ENCODE measurements at regions not wholly inside any gene's neighbourhood (a gene's known extent, or its start where the extent isn't known, plus 50 kb on each side); places are given as distances from the start of the nearest gene placed in this dataset.
"Not testable (repeated sequence)": the region's sequence is repeated elsewhere in the genome, so short reads cannot be mapped to it uniquely, and the experiment has no call there.

DNA sequence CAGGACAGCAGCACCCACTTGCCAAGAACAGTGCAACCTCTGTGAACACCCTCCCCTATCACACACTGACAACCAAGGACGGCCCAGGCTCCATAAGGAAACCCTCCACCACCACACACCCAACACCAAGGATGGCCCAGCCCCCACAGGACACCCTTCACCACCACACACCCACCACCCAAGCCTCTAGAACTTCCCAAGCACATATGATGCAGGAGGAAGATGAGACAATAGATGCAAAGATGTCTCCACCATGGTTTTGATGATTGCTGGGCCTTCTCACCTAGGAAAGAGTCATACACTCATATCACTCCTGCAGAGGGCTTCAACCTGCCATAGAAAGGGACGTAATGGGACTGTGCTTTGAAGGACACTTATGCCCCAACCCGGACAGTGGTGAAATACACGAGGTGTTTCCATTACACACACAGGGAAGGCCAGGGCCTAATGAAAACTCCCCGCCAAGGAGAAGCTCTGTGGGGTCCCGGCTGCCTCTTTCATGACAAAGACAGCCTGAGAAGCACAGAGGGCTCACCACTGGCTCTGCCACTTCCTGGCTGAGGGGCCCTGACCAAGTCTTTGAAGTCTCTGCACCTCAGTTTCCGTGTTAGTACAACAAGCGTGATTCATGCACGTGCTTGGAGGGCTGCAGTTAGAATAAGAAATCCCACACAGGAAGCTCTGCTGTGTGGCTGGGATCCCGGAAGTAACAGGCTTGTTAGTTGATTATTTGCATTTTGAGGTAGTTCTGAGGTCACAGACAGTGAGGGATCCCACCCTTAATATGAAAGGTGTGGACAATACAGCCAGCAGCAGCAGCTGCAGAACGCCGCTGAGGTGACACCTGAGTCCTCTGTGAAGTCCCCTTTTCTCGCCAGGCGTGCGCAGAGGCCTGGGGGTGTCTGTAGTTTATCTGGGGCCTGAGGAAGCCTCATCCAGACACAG, 61.9 kb upstream of the ATP12A start:
- no peak for DNase-seq (ENCODE audit: low read depth in 2 of 2)

DNA sequence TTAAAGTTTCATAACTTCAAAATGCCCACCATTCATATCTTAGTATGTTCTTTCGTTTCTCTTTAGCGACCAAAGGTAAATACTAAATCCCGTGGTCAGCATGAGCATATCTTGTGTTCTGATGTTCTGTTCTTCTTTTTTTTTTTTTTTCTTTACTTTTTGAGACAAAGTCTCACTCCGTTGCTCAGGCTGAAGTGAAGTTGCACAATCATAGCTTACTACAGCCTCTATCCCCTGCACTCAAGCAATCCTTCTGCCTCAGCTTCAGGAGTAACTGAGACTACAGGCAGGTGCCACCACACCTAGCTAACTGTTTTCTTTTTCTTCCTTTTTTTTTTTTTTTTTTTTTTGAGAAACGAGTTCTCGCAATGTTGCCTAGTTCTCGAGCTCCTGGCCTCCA, 60.9 kb upstream of the ATP12A start:
- no peak for DNase-seq (ENCODE audit: low read depth in 2 of 2)

DNA sequence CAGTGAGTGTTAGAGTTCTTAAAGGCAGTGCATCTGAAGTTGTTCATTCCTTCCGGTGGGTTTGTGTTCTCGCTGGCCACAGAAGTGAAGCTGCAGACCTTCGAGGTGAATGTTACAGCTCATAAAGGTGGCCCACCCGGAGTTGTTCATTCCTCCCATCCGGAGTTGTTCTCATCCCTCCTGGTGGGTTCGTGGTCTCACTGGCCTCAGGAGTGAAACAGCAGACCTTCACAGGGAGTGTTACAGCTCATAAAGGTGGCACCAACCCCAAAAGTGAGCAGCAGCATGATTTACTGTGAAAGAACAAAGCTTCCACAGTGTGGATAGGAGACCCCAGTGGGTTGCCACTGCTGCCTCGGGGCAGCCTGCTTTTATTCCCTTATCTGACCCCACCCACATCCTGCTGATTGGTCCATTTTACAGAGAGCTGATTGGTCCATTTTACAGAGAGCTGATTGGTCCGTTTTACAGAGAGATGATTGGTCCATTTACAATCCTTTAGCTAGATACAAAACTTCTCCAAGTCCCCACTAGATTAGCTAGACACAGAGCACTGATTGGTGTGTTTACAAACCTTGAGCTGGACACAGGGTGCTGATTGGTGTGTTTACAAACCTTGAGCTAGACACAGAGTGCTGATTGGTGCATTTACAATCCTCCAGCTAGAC, 57.6 kb upstream of the ATP12A start:
- DNase-seq (ENCODE audit: low read depth in 2 of 2), result not testable (repeated sequence)

DNA sequence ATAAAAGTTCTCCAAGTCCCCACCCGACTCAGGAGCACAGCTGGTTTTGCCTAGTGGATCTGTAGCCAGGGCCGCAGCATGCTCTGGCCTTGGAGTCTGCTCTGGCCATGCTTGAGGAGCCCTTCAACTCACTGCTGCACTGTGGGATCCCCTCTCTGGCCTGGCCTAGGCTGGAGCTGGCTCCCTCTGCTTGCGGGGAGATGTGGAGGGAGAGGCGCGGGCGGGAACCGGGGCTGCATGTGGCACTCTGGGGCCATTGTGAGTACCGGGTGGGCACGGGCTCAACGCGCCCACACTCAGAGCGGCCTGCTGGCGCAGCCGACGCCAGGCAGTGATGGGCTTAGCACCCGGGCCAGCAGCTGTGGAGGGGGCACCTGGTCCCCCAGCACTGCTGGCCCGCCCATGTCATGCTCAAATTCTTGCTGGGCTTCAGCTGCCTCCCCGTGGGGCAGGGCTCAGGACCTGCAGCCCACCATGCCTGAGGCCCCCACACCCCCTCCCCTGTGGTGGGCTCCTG, 57.0 kb upstream of the ATP12A start:
- no peak for DNase-seq (ENCODE audit: low read depth in 2 of 2)

DNA sequence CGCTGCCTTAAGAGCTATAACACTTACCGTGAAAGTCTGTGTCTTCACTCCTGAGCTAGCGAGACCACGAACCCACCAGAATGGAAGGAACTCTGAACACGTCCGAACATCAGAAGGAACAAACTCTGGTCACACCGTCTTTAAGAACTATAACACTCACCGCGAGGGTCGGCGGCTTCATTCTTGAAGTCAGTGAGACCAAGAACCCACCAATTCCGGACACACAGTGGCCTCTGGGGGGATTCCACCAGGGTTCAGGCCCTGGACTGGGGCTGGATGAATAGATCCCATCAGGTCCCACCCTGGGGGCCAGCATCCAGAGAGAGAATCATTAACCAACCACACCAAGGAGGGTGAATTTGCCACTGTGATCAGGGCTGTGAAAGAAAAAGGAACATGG, 55.8 kb upstream of the ATP12A start:
- no peak for DNase-seq (ENCODE audit: low read depth in 2 of 2)

DNA sequence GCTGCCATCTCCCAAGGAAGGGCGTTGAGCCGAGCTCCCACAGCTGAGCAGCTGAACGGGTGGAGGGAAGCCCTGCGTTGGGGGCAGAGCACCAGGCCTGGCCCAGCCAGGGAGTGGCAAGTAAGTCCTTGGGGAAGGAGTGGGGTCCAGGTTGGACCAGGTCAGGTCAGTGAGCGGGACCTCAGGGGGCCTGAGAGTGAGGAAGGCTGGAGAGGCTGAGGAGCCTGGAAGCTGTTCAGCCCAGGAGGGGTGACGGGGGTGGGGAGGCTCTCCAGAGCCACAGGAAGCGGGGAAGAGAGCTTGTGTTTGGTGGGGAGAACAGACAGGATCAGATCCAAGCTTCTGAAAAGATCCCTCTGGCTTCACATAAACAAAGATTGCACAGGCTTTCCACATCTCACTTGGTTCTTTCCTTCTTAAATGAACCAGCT, 55.4 kb upstream of the ATP12A start:
- no peak for DNase-seq (ENCODE audit: low read depth in 2 of 2)

DNA sequence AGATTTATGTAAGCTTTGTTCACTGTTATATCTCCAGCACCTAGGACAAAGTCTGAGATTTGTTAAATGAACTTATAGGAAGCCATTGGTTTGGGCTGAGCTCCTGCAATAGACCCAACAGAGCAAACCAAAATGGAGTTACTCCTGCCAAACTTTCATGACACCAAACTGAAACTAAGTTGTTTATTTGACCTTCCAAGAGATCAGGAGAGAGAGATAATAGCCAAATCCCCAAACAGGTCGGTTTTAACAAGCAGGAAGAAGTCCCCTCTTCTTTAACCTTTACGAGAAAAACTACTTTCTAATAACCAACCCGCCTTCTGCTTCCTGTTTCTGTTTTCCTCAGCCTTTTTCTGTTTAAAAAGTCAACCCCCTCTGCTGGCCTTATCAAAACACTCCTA, 54.9 kb upstream of the ATP12A start:
- DNase-seq (ENCODE audit: low read depth in 2 of 2), result no peak

DNA sequence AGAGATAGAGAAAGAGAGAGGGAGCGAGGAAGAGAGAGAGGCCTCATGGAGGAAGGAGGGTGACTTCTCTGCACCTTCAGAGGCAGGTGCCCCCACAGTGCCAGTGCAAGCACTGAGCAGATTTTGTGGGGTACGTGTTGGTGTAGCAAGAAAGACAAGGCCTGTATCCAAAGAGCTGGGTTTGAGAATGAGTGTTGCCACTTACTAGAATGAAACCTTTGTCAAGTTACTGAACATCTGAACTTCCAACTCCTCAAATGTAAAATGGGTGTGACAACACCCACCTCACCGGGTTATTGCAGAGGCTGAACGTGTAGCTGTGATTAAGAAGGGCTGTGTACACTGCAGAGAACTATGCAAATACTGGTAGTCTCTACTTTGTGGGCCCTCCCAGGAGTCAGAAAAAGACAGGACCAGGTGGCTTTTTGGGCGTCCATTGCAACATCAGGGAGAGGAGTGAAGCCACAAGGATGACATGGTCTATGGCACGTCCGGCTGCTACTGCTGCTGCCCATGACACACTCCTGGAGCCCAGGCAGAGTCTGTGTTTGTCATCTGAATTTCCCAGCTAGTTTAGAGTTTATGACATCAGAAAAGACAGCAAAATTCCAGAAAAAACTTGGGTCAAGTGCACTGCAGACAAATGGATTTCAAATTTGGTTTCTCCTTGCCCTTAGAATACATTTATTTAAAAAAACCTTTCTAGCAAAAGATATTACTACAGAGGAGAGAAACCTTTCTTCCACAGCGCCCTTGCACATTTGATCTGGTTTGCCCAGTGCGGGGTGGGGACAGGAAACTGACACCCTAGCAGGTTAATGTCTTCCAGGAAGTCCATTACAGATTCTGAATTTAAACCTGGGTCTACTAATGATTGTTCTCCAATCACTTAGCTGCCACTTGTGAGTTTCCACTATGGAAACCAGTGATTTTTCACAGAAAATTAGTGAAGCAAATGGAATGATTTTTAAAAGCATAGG, 54.0 kb upstream of the ATP12A start:
- DNase-seq (ENCODE audit: low read depth in 2 of 2), result no peak

DNA sequence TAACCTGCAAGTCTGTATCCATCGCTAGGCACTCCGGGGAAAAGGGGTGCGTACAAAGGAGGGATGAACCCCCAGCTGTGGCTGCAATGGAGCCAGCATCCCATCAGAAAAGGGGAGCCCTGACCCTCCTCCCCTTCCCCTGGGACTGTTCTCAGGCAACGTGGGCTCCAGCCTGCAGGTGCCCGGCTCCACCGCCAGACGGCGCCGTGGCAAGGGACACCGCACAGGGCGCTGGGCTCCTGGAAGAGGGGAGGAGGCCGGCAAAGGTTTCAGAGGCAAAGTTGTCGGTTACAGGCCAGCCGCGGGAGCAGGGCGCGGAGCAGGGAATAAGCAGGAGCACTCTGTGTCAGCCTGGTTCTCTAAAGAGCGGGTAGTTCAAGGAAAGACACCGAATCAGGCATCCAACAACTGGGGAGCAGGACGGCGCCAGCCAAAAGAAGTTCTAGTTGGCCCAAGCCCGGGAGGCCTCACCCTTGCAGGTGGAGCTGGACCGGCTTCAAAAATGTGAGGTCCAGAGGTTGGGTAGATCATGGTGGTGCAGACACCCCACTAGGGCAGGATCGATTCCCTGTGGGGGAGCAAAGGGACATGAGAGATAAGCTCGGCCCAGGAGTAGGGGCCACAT, 53.0 kb upstream of the ATP12A start:
- no peak for DNase-seq (ENCODE audit: low read depth in 2 of 2)

DNA sequence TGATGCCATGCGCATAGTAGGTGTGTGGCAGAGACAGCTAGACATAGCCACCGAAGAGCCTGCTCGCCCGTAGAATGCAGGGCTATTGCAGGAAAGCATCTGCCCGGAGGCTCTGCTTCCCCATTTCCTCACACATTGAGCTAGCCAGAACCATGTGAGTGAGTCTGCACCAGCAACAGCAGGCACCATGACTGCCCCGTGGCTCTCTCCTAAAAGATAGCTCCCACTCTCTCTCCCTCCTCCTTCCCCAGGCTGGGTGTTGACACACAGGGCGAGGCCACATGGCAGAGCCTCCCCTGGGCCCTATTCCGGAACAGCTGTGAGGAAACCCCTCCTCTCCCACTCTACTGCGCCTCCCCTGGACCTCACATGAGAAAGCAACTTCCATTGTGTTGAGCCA, 52.3 kb upstream of the ATP12A start:
- DNase-seq (ENCODE audit: low read depth in 2 of 2), result no peak

DNA sequence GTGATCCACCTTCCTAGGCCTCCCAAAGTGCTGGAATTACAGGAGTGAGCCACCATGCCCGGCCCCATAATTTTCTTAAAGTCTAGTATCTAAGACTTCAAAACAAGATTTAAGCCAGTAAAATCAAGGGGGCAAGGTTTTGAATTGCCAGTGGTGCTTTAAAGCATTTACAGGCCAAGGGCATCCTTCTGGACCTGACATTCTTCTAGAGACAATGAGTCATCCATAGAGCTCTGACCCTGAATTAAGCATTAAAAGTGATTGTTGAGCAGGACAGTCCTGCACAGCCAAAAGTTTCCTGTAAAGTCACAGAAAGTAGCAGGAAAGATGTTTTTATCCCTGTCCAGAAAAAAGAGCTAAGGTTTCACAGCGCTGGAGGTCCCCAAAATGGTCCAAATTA, 50.9 kb upstream of the ATP12A start:
- no peak for DNase-seq (ENCODE audit: low read depth in 2 of 2)

DNA sequence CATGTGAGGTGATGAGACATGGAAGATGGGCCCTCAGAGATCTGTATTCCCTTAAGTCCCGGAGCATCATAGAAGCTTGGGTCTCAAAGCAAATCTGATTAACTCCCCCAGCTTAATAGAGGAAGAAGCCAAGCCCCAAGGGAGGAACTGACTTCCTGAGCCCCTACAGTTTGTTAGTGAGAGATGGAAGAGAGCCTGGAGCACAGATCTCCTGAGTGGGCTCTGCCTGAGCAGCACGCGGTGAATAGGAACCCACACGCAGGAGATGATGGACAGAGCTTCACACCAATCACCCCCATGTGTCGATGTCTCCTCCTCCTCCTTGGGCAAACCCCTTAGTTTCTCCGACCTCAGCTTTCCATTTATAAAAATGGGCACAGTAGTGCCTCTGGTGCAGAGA, 50.1 kb upstream of the ATP12A start:
- no peak for DNase-seq (ENCODE audit: low read depth in 2 of 2)

All from fibroblast of skin of left quadriceps (primary cell).